IgD-negative memory B cell (primary cell): ENCODE measurements at regions not wholly inside any gene's neighbourhood (a gene's known extent, or its start where the extent isn't known, plus 50 kb on each side); places are given as distances from the start of the nearest gene placed in this dataset.
A peak's percentile ranks its signal among the peaks of the same experiment; 100 is the strongest.

ENCODE experiments used
- H3K27ac Mint-ChIP-seq, 3 donors: one replicate each; pipeline ENCODE4 v1.8.0; 2020 to 2022; ENCODE audit warnings: mild to moderate bottlenecking in 3 of 3, mixed read lengths in 3 of 3, moderate library complexity in 1 of 3
- H3K27me3 Mint-ChIP-seq: one replicate; pipeline ENCODE4 v1.8.0; 2021; ENCODE audit warnings: mixed read lengths
- H3K36me3 Mint-ChIP-seq: one replicate; pipeline ENCODE4 v1.8.0; 2020; ENCODE audit warnings: mild to moderate bottlenecking, mixed read lengths
- H3K4me1 Mint-ChIP-seq, 3 donors: one replicate each; pipeline ENCODE4 v1.8.0; 2020 to 2022; ENCODE audit warnings: mixed read lengths in 3 of 3, mild to moderate bottlenecking in 1 of 3
- H3K4me3 Mint-ChIP-seq, 4 donors: one replicate each; pipeline ENCODE4 v1.8.0; 2020 to 2022; ENCODE audit warnings: mild to moderate bottlenecking in 4 of 4, mixed read lengths in 4 of 4, moderate library complexity in 3 of 4
- H3K9me3 Mint-ChIP-seq, 3 donors: one replicate each; pipeline ENCODE4 v1.8.0; 2020 to 2021; ENCODE audit warnings: mixed read lengths in 3 of 3, mild to moderate bottlenecking in 1 of 3

DNA sequence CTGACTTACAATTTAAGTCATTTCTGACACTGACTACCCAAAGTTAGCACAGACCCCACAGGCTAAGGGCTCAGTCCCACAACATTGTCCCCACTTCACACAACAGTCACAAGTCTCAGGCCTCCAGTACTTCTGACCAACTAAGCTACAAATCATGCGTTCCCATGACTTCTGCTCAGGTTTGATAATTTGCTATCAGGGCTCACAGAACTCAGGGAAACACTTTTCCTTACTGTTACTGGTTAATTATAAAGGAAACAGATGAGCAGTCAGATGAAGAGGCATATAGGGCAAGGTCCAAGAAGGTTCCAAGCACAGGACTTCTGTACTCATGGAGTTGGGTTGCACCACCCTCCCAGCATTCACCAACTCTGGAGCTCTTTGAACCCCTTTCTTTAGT, 151.2 kb upstream of the TNR start:
- H3K4me3 Mint-ChIP-seq = no peak overlapping the region
- peaks cover 2% of the 10 kb centered on the region for H3K36me3 Mint-ChIP-seq
- peaks cover 0 to 2% (median 1%) of the 10 kb centered on the region in 3 donors for H3K9me3 Mint-ChIP-seq
- H3K27ac Mint-ChIP-seq = no peak overlapping the region
- H3K4me1 Mint-ChIP-seq = no peaks in the 10 kb centered on the region
- peaks cover 4% of the 10 kb centered on the region for H3K27me3 Mint-ChIP-seq

DNA sequence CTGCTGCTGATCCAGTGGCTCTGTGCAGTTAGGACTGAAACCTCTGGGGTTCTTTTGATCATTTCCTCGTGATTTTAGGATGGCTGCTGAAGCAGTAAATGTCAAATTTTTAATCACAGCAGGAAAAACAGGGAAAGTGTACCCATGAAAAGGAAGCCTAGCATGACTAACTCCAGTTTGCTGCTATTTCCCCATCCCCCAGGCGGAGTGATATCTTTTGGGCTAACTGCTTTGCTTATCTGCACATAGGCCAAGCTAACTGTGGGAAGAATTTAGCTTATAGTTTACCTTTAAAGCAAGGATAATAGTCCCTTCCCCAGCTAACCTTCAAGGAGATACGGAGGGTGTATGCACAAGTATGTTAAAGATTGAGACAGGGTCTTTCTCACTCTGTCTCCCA, 149.8 kb upstream of the TNR start:
- Mint-ChIP-seq H3K27me3 (peaks cover 4% of the 10 kb centered on the region), H3K4me1 (no peaks in the 10 kb centered on the region), H3K27ac (peak overlapping the region in 1 of 3 donors; percentile 1), H3K4me3 (no peak overlapping the region), H3K36me3 (no peaks in the 10 kb centered on the region), H3K9me3 (peaks cover 0 to 2% (median 1%) of the 10 kb centered on the region in 3 donors)

DNA sequence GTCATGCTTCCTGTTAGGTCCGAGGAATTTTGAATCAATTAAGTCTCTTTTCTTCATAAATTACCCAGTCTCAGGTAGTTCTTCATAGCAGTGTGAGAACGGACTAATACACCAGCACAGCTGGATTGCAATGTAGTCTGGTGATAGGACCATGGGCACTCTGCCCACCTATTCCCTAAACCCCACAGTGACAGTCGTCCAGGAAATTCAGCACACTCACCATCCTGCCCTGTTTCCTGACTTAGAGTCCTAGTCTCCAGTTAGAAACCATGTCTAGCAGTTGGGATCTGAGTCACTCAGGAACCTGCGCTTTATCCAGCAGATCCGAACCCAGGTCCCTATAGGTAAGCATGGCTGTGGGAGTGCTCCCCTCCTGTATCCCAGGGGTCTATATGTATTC, 149.3 kb upstream of the TNR start:
- no peaks in the 10 kb centered on the region for H3K36me3 Mint-ChIP-seq
- H3K27ac Mint-ChIP-seq = no peak overlapping the region
- H3K27me3 Mint-ChIP-seq = peaks cover 4% of the 10 kb centered on the region
- H3K9me3 Mint-ChIP-seq = peaks cover 0 to 2% (median 1%) of the 10 kb centered on the region in 3 donors
- H3K4me1 Mint-ChIP-seq = no peaks in the 10 kb centered on the region
- H3K4me3 Mint-ChIP-seq = no peak overlapping the region

DNA sequence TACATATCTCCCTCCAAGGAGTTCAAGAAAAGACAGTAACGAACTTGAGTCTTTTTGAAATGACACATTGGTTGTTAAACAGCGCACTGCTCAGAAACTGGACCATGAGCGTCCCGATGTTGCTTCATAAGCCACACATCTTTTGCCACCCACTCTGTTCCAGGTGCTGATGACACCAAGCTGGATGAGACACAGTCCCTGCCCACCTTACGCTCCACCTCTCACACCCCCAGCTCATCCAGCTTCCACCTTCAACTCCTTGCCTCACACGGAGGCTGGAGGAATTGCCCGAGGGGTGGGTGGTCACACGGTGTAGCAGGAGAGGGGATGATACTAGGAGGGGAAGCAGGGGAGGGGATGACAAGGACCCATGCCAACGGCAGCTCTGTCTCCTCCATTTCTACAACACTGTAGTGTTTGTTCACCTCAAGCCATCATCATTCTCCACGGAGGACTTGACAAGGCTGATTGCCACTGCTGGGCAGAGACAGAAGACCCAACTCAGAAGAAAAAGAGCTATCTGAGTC, 148.5 kb upstream of the TNR start:
- no peaks in the 10 kb centered on the region for H3K36me3 Mint-ChIP-seq
- no peak overlapping the region for H3K4me3 Mint-ChIP-seq
- H3K27ac Mint-ChIP-seq = no peak overlapping the region
- H3K27me3 Mint-ChIP-seq = peaks cover 3% of the 10 kb centered on the region
- H3K4me1 Mint-ChIP-seq = no peaks in the 10 kb centered on the region
- H3K9me3 Mint-ChIP-seq = peaks cover 0 to 2% (median 1%) of the 10 kb centered on the region in 3 donors

DNA sequence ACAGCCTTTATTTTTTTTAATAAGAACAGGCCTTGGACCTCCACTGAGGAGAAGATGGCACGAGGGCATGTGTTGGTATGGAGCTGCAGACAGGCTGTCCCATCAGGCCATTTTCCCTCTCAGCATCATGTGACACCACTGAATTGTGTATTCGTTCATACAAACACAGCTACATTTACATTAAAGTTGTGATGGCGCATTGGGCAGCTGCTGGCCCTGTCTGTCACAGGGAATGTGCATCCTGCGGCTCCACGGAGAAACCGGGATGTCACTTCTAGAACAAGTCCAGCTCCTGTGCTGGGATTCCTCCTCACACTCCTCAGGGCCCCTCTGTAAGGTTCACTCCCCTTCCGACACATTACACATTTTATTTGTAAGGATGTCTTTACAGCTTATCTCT, 147.6 kb upstream of the TNR start:
- Mint-ChIP-seq H3K27ac (no peak overlapping the region), H3K27me3 (peaks cover 3% of the 10 kb centered on the region), H3K4me1 (no peaks in the 10 kb centered on the region), H3K9me3 (peaks cover 0 to 2% (median 1%) of the 10 kb centered on the region in 3 donors), H3K4me3 (no peak overlapping the region), H3K36me3 (no peaks in the 10 kb centered on the region)

DNA sequence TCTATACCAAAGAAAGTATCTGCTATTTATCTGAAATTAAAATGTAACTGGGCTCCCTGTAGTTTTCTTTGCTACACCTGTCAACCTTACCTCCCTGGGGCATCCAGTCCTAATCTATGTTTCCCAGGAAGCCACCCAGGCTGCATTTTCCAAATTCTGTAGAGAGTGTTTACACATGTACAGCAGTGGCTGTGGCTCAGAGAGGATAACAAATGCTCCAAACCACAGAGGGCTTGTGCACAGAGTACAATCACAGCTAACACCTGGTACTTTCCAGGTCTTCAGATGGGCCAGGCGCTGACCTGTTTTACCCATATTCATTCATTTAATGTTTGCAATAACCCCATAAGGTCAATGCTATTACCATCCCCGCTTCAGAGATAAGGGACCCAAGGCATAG, 146.5 kb upstream of the TNR start:
- Mint-ChIP-seq H3K36me3 (no peaks in the 10 kb centered on the region), H3K4me3 (no peak overlapping the region), H3K4me1 (no peaks in the 10 kb centered on the region), H3K27ac (no peak overlapping the region), H3K9me3 (peaks cover 0 to 2% (median 0%) of the 10 kb centered on the region in 3 donors), H3K27me3 (peaks cover 3% of the 10 kb centered on the region)

DNA sequence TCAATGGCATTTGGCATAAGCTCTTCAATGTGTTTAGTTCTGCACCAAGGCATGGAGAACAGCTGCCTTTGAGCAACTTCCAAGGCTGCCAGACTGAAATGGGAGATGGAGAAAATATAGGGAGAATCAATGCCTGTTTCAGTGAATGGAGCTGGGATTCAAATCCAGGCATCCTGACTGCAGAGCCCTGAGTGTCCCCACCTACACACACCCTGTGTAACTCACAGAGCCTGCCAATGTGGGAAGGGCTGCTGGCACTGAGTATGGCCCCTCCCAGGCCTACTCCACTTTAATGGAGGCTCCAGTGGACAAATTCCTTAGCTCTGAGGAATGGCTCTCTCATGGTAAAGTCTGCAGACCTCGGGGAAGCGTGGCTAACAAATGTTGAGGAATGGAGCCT, 145.6 kb upstream of the TNR start:
- Mint-ChIP-seq H3K27ac (no peak overlapping the region), H3K4me3 (no peak overlapping the region), H3K4me1 (no peaks in the 10 kb centered on the region), H3K9me3 (peaks cover 0 to 2% (median 0%) of the 10 kb centered on the region in 3 donors), H3K27me3 (peaks cover 3% of the 10 kb centered on the region), H3K36me3 (no peaks in the 10 kb centered on the region)

DNA sequence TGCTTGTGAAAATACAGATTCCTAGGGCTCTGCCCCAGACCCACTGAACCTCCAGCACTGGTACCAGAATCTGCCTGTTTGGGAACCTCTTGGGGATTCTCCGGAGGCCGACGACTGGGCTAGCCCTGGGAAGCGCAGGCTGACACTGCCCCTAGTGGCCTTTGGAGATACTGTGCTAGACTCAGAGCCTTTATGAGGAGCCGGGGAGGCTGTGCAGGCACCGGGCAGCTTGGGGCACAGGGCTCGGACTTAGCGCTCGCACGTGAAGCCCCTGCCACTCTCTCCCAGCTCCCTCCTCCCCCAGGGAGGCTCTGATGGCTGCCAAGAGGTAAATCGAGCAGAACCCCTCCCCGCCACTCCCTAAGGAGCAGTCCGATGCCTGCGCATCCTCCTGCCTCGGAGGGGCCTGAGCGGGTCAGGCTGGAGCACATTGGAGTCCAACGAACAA, 144.6 kb upstream of the TNR start:
- Mint-ChIP-seq H3K9me3 (peaks cover 0 to 2% (median 0%) of the 10 kb centered on the region in 3 donors), H3K4me1 (no peaks in the 10 kb centered on the region), H3K27me3 (peaks cover 3% of the 10 kb centered on the region), H3K36me3 (no peaks in the 10 kb centered on the region), H3K4me3 (peak overlapping the region in 1 of 4 donors; percentile 17), H3K27ac (no peak overlapping the region)

DNA sequence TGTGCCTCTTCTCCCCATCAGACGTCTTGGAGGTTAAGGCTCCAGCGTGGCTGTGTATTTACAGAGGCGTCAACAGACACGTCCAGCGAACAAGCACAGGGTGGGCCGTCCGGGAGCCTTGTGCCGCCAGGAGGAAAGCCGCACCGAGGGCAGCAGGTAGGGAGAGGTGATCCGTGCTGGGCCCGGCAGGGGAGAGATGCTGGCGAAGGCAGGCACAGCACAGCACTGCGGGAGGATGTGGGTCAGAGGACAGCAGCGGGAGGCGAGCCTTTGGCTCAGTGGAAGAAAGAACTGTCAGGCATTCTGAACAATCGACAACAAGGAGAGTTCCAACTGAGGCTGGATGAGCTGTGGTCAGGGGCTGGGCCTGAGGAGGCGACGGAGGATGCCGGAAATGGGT, 144.1 kb upstream of the TNR start:
- peaks cover 0 to 2% (median 0%) of the 10 kb centered on the region in 3 donors for H3K9me3 Mint-ChIP-seq
- no peaks in the 10 kb centered on the region for H3K36me3 Mint-ChIP-seq
- H3K4me1 Mint-ChIP-seq = no peaks in the 10 kb centered on the region
- H3K27ac Mint-ChIP-seq = no peak overlapping the region
- peak overlapping the region in 1 of 4 donors; percentile 17 for H3K4me3 Mint-ChIP-seq
- H3K27me3 Mint-ChIP-seq = peaks cover 3% of the 10 kb centered on the region

DNA sequence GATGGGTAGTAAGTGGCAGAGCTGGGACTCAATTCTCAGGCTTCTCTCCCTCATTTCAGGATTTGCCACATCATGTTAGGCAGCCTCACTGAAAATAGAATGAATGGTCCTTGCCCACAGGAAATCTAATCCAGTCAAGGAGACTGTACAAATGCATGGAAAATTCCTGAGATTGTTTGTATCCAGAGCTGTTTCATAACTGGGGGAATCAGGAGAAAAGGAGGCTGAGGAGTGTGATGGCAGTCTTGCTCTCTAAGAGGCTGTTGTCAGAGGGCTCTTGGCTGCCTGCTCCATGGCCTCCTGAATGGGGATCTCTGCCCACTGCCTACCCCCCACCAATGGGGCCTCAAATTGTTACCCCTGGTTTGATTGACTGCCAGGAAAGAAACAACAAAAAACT, 141.9 kb upstream of the TNR start:
- Mint-ChIP-seq H3K36me3 (peaks cover 2% of the 10 kb centered on the region), H3K4me1 (peaks cover 0 to 1% (median 0%) of the 10 kb centered on the region in 3 donors), H3K27ac (no peak overlapping the region), H3K27me3 (peaks cover 3% of the 10 kb centered on the region), H3K4me3 (no peak overlapping the region), H3K9me3 (peaks cover 0 to 2% (median 0%) of the 10 kb centered on the region in 3 donors)

DNA sequence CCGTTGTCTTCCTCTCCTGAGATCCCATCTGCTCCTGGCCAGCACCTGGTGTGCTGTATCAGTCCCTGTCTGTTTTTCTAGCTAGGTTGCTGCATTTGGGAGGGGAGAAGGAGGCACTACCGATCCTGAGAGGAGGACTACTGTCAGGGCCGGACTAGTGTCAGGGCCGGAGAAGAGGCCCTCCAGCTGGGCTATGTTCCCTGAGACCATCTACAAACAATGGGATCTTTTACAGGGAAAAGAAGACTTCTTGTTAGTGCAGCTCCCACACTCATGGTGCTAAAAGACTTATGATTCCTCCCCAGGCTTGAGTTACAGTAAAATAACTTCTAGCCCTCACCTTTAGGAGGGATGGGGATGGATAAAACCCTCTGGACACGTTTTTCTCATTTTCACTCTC, 141.0 kb upstream of the TNR start:
- H3K9me3 Mint-ChIP-seq = peaks cover 0 to 2% (median 0%) of the 10 kb centered on the region in 3 donors
- H3K4me1 Mint-ChIP-seq = peaks cover 0 to 1% (median 0%) of the 10 kb centered on the region in 3 donors
- no peak overlapping the region for H3K27ac Mint-ChIP-seq
- no peak overlapping the region for H3K4me3 Mint-ChIP-seq
- no peaks in the 10 kb centered on the region for H3K27me3 Mint-ChIP-seq
- peaks cover 2% of the 10 kb centered on the region for H3K36me3 Mint-ChIP-seq

DNA sequence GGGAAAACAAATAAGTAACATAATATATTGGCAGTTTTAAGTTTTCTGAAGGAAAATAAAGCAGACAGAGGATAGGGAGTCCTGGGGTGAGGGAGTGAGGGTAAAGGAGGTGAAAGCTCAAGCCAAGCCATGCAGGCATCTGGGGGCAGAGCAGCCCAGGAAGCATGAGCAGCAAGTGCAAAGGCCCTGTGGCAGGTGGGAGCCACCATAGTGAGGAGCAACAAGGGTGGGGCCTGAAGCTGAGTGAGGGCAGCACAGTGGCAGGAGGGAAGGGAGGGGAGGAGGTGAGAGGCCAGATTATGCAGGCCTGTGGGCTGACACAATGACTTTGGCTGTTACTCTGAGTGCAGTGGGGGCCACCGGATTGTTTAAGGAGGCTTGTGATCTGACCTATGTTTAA, 138.8 kb upstream of the TNR start:
- no peak overlapping the region for H3K27ac Mint-ChIP-seq
- no peaks in the 10 kb centered on the region for H3K27me3 Mint-ChIP-seq
- peaks cover 2% of the 10 kb centered on the region for H3K36me3 Mint-ChIP-seq

DNA sequence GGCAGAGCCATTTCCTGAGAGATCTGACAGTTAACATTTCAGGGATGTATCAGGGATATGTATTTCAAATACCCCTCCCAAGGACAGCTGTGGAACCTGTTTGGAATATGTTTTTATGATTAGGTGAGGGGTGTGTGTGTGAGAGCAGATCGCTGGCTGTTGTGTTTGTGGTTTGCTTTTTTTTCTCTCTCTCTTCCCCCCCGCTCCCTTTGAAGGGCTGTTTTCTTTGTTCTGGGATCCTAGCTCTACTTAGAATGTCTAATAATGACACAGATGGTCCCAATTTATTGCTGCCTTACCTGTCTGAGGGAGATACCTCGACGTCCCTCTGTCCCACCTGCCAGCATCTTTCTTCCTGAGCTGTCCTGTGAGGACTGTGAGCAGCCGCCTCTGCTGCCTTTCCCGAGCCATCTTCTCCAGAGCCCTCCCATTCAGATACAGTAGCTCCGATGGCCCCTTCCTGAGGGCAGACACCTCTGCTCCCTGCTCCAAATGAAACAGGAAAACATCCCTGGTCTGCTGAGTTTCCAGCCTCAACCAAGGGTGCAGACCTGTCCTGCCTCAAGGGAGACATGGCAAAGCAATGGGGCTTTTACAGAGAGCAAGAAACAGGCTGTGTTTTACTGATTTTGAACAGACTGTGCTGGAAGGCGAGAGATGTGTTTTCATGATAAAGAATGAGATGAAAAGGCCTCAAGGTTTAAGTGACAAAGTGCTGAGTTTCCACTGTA, 138.0 kb upstream of the TNR start:
- peaks cover 0 to 2% (median 0%) of the 10 kb centered on the region in 3 donors for H3K9me3 Mint-ChIP-seq
- peaks cover 2% of the 10 kb centered on the region for H3K36me3 Mint-ChIP-seq
- H3K27me3 Mint-ChIP-seq = no peaks in the 10 kb centered on the region
- H3K27ac Mint-ChIP-seq = no peak overlapping the region
- peaks cover 0 to 1% (median 0%) of the 10 kb centered on the region in 3 donors for H3K4me1 Mint-ChIP-seq
- no peak overlapping the region for H3K4me3 Mint-ChIP-seq

More for the DNA sequence above, 138.8 kb upstream of the TNR start:
- Mint-ChIP-seq H3K9me3 (peaks cover 0 to 2% (median 0%) of the 10 kb centered on the region in 3 donors), H3K4me1 (peaks cover 0 to 1% (median 0%) of the 10 kb centered on the region in 3 donors), H3K4me3 (no peak overlapping the region)

DNA sequence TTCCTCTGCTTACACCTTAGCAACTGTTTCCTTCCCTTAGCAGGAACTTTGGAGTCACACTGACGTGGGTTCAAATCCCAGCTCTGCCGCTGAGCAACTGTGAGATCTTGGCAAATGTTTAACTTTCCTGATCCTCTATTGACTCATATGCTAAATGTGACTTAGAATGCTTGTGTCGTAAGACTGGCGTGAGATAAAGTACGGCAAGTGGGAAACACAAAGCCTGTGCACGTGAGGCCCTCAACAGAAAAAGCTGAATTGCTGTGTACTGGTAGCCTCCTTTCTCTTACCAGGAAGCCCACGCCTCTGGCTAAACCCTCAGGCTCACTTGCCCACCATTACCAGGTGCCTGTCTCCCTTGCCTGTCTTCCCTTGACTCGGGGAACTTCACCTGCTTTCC, 135.4 kb upstream of the TNR start:
- no peaks in the 10 kb centered on the region for H3K27me3 Mint-ChIP-seq
- no peak overlapping the region for H3K27ac Mint-ChIP-seq

DNA sequence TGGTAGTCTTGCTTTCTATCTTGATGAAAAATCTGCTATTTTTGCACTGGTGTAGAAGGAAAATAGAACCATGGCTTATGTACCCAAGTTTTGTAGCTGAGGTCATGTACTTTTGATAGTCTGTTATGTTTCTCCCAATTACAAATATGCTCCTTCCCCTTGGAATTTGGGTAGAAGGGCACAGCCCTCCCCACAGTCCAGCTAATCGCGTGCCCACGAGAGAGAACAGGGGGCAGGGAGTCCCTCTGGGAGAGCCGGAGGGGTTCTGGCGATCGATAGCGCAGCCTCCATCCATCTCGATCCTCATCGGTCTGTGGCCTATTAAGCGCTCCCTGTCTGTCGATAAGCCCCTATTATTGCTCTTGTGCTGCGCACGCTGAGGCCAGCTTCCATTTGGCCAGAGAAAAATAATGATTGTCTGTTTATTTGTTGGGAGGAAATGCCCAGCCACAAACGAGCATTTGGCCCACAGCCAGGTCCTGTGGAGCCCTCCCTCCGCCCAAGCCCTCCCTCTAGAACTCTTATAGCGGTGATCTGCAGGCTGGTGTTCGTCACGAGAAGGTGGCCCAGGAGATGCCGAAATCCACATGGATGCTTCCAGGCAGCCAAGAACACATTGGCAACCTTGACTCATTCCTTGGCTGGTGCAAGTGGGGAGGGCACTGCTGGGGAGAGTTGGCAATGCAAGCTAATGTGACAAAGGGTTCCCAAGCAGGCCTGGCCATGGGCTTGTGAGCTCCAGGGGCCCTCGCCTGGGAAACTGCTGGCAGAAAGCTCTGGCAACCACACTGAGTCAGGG, 134.7 kb upstream of the TNR start:
- Mint-ChIP-seq H3K36me3 (peaks cover 2% of the 10 kb centered on the region), H3K27me3 (no peaks in the 10 kb centered on the region), H3K4me1 (peaks cover 0 to 2% (median 1%) of the 10 kb centered on the region in 3 donors), H3K27ac (no peak overlapping the region), H3K4me3 (no peak overlapping the region), H3K9me3 (peaks cover 0 to 2% (median 0%) of the 10 kb centered on the region in 3 donors)

More for the DNA sequence above, 135.4 kb upstream of the TNR start:
- H3K36me3 Mint-ChIP-seq = peaks cover 2% of the 10 kb centered on the region
- H3K9me3 Mint-ChIP-seq = peaks cover 0 to 2% (median 0%) of the 10 kb centered on the region in 3 donors
- peaks cover 0 to 1% (median 0%) of the 10 kb centered on the region in 3 donors for H3K4me1 Mint-ChIP-seq
- no peak overlapping the region for H3K4me3 Mint-ChIP-seq
